ENCODE measurements at regions not wholly inside any gene's neighbourhood (a gene's known extent, or its start where the extent isn't known, plus 50 kb on each side); places are given as distances from the start of the nearest gene placed in this dataset.
"Not testable (repeated sequence)": the region's sequence is repeated elsewhere in the genome, so short reads cannot be mapped to it uniquely, and the experiment has no call there.

DNA sequence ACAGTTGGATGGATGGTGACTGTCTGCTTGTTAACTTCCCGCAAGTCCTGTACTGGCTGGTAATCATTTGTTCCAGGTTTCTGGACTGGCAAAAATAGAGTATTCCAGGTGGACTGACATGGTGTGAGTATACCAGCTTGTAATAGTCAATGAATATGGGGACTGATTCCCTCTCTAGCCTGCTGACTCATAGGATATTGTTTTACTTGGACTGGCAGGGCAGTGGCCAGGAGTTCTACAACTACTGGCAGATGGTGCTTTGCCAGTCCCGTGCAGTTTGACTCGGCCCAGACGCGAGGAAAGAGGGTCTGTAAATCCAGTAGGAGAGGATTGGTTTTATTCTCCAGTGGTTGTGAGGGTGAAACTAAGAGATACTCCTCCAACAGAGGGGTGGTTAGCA is 78.0 kb downstream of the PRR15 start:
- intact Hi-C loops (cut with micrococcal nuclease), result no loop called here

DNA sequence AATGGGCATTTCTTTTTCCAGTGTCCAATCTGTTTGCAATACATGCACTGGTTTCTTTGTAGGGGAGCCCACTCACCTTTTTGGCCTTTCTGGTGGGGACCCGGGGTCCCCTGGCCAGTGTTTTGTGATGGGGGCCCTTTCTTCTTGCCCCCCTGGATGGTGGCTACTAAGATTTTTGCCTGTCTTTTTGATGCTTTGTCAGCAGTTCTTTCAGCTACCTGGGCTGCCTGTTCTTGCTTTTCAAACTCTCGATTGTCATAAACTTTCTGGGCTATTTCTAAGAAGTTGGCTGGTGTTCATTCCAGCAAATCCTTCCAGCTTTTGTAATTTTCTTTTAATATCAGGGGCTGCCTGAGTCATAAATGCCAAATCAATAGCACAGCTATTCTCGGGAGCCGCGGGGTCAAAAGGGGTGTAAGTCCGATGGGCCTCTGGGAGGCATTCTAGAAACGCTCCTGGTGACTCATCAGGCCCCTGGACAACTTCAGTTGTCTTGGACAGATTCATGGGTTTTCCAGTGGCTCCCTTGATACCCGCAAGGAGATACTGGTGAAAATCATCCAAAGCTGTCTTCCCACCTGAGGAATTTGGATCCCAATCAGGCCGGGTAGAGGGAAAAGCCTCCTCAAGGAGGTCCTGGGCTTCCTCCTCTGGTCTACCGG is 79.0 kb downstream of the PRR15 start:
- Histone ChIP-seq H4K20me1 (ENCODE audit: control insufficient read depth, insufficient read depth, low read length, poor library complexity, severe bottlenecking) (no peaks in the 10 kb centered on the region), H3K4me2 (replicated peaks; ENCODE audit: low read depth, low read length, poor library complexity, severe bottlenecking) (no peak overlapping the region), H3K79me2 (ENCODE audit: control insufficient read depth, insufficient read depth, low read length) (no peaks in the 10 kb centered on the region), H3K36me3 (replicated peaks in 1 of 2; ENCODE audit: control extremely low read depth in 1 of 2, control insufficient read depth in 1 of 2, extremely low read depth in 1 of 2, insufficient read depth in 2 of 2, low read length in 1 of 2) (no peaks in the 10 kb centered on the region), H2AFZ (ENCODE audit: insufficient read depth, low read depth, low read length, poor library complexity, severe bottlenecking) (no peak overlapping the region), H3K4me1 (ENCODE audit: control insufficient read depth in 2 of 2, insufficient read depth in 2 of 2, low read length in 2 of 2) (no peaks in the 10 kb centered on the region), H3K27me3 (replicated peaks in 1 of 4; ENCODE audit: control extremely low read depth in 1 of 4, control insufficient read depth in 3 of 4, insufficient read depth in 4 of 4, low read length in 3 of 4) (no peaks in the 10 kb centered on the region), H3K4me3 (ENCODE audit: control extremely low read depth in 1 of 5, extremely low read depth in 1 of 5, insufficient read depth in 1 of 5, low read depth in 2 of 5, low read length in 4 of 5) (no peak overlapping the region), H3K9ac (ENCODE audit: low read length) (no peak overlapping the region), H3K27ac (ENCODE audit: low read length in 2 of 2) (no peak overlapping the region), H3K9me3 (ENCODE audit: control extremely low read depth in 1 of 3, control insufficient read depth in 2 of 3, insufficient read depth in 1 of 3, low read length in 2 of 3) (no peaks in the 10 kb centered on the region)
- ChIA-PET POLR2A (no interaction called here), CTCF (no interaction called here)
- no peak for DNase-seq
- Mint-ChIP-seq H3K4me1 (no peaks in the 10 kb centered on the region), H3K9me3 (ENCODE audit: insufficient read depth) (no peaks in the 10 kb centered on the region), H3K4me3 (no peak overlapping the region), H3K27ac (no peak overlapping the region), H3K27me3 (no peaks in the 10 kb centered on the region)
- WGBS (ENCODE audit: insufficient coverage), result 98% methylated on average over 10 of the region's 10 CpGs
- intact Hi-C loops (cut with micrococcal nuclease), result no loop called here
- TF ChIP-seq, protein P1, sequence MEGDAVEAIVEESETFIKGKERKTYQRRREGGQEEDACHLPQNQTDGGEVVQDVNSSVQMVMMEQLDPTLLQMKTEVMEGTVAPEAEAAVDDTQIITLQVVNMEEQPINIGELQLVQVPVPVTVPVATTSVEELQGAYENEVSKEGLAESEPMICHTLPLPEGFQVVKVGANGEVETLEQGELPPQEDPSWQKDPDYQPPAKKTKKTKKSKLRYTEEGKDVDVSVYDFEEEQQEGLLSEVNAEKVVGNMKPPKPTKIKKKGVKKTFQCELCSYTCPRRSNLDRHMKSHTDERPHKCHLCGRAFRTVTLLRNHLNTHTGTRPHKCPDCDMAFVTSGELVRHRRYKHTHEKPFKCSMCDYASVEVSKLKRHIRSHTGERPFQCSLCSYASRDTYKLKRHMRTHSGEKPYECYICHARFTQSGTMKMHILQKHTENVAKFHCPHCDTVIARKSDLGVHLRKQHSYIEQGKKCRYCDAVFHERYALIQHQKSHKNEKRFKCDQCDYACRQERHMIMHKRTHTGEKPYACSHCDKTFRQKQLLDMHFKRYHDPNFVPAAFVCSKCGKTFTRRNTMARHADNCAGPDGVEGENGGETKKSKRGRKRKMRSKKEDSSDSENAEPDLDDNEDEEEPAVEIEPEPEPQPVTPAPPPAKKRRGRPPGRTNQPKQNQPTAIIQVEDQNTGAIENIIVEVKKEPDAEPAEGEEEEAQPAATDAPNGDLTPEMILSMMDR (IDR thresholded peaks at IDR 0.05), result no peak
- TF ChIP-seq EZH2 (IDR thresholded peaks at IDR 0.05; ENCODE audit: borderline replicate concordance, insufficient read depth, low read depth, low read length, poor library complexity, severe bottlenecking), result no peak
- no peak for ATAC-seq (ENCODE audit: low read depth)

More for the DNA sequence above, 78.0 kb downstream of the PRR15 start:
- CTCF ChIA-PET, result no interaction called here
- Mint-ChIP-seq H3K27ac (no peak overlapping the region), H3K4me1 (no peaks in the 10 kb centered on the region), H3K4me3 (no peak overlapping the region), H3K9me3 (ENCODE audit: insufficient read depth) (no peaks in the 10 kb centered on the region), H3K27me3 (no peaks in the 10 kb centered on the region)
- no peaks in the 10 kb centered on the region for H3K4me1 ChIP-seq (ENCODE audit: control insufficient read depth in 2 of 2, insufficient read depth in 2 of 2, low read length in 2 of 2)
- H3K27ac ChIP-seq (ENCODE audit: low read length in 2 of 2), result no peak overlapping the region
- no peaks in the 10 kb centered on the region for H3K79me2 ChIP-seq (ENCODE audit: control insufficient read depth, insufficient read depth, low read length)
- no peak overlapping the region for H2AFZ ChIP-seq (ENCODE audit: insufficient read depth, low read depth, low read length, poor library complexity, severe bottlenecking)
- no peaks in the 10 kb centered on the region for H3K27me3 ChIP-seq (replicated peaks in 1 of 4; ENCODE audit: control extremely low read depth in 1 of 4, control insufficient read depth in 3 of 4, insufficient read depth in 4 of 4, low read length in 3 of 4)
- POLR2A ChIA-PET, result no interaction called here
- no peak overlapping the region for H3K4me3 ChIP-seq (ENCODE audit: control extremely low read depth in 1 of 5, extremely low read depth in 1 of 5, insufficient read depth in 1 of 5, low read depth in 2 of 5, low read length in 4 of 5)
- ATAC-seq (ENCODE audit: low read depth), result no peak
- DNase-seq, result no peak
- H3K9ac ChIP-seq (ENCODE audit: low read length), result no peak overlapping the region
- no peaks in the 10 kb centered on the region for H3K36me3 ChIP-seq (replicated peaks in 1 of 2; ENCODE audit: control extremely low read depth in 1 of 2, control insufficient read depth in 1 of 2, extremely low read depth in 1 of 2, insufficient read depth in 2 of 2, low read length in 1 of 2)
- TF ChIP-seq, protein P1 (IDR thresholded peaks at IDR 0.05), result no peak
- TF ChIP-seq EZH2 (IDR thresholded peaks at IDR 0.05; ENCODE audit: borderline replicate concordance, insufficient read depth, low read depth, low read length, poor library complexity, severe bottlenecking), result no peak
- H3K4me2 ChIP-seq (replicated peaks; ENCODE audit: low read depth, low read length, poor library complexity, severe bottlenecking), result no peak overlapping the region
- H3K9me3 ChIP-seq (ENCODE audit: control extremely low read depth in 1 of 3, control insufficient read depth in 2 of 3, insufficient read depth in 1 of 3, low read length in 2 of 3), result no peaks in the 10 kb centered on the region
- 100% methylated on average over 1 of the region's 5 CpGs for WGBS (ENCODE audit: insufficient coverage)
- no peaks in the 10 kb centered on the region for H4K20me1 ChIP-seq (ENCODE audit: control insufficient read depth, insufficient read depth, low read length, poor library complexity, severe bottlenecking)

DNA sequence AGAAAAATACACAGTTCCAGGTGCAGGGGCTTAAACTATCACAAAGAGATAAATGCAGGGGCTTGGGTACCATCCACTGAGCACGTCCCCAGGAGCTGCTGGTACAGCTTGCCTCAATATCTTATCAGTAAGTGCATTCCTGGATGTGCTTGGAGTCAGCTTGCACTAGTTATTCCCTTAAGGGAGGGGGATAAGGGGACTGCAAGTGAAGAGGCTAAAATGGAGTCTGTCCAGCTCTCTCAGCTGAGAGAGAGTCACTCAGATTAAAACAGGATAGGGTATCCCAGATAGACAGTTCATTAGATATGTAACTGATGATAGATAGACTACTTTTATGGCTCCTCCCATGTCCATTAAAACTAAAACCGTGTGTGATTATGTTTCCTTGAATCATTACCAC is 82.5 kb downstream of the PRR15 start:
- CTCF ChIA-PET; H3K27me3 ChIP-seq (replicated peaks in 1 of 4; ENCODE audit: control extremely low read depth in 1 of 4, control insufficient read depth in 3 of 4, insufficient read depth in 4 of 4, low read length in 3 of 4); H3K27ac Mint-ChIP-seq; H3K4me3 ChIP-seq (ENCODE audit: control extremely low read depth in 1 of 5, extremely low read depth in 1 of 5, insufficient read depth in 1 of 5, low read depth in 2 of 5, low read length in 4 of 5); DNase-seq; H3K9ac ChIP-seq (ENCODE audit: low read length); POLR2A ChIA-PET; ATAC-seq (ENCODE audit: low read depth); H3K4me3 Mint-ChIP-seq; H3K27me3 Mint-ChIP-seq; H3K4me1 Mint-ChIP-seq; H3K9me3 Mint-ChIP-seq (ENCODE audit: insufficient read depth); intact Hi-C loops (cut with micrococcal nuclease); H3K36me3 ChIP-seq (replicated peaks in 1 of 2; ENCODE audit: control extremely low read depth in 1 of 2, control insufficient read depth in 1 of 2, extremely low read depth in 1 of 2, insufficient read depth in 2 of 2, low read length in 1 of 2); H3K27ac ChIP-seq (ENCODE audit: low read length in 2 of 2); H3K9me3 ChIP-seq (ENCODE audit: control extremely low read depth in 1 of 3, control insufficient read depth in 2 of 3, insufficient read depth in 1 of 3, low read length in 2 of 3); H3K4me2 ChIP-seq (replicated peaks; ENCODE audit: low read depth, low read length, poor library complexity, severe bottlenecking); H3K4me1 ChIP-seq (ENCODE audit: control insufficient read depth in 2 of 2, insufficient read depth in 2 of 2, low read length in 2 of 2); H4K20me1 ChIP-seq (ENCODE audit: control insufficient read depth, insufficient read depth, low read length, poor library complexity, severe bottlenecking); H3K79me2 ChIP-seq (ENCODE audit: control insufficient read depth, insufficient read depth, low read length); H2AFZ ChIP-seq (ENCODE audit: insufficient read depth, low read depth, low read length, poor library complexity, severe bottlenecking): not testable (repeated sequence)
- WGBS (ENCODE audit: insufficient coverage), result no CpG with 5 or more reads among the region's 2 CpGs
